Stimulated activated naive CD4-positive, alpha-beta T cell (primary cell): ENCODE measurements at regions not wholly inside any gene's neighbourhood (a gene's known extent, or its start where the extent isn't known, plus 50 kb on each side); places are given as distances from the start of the nearest gene placed in this dataset.
"Not testable (repeated sequence)": the region's sequence is repeated elsewhere in the genome, so short reads cannot be mapped to it uniquely, and the experiment has no call there.

ENCODE experiments used
- DNase-seq, 6 experiments: peaks; one replicate each; lab custom pipeline; 2025; lab: John Stamatoyannopoulos, UW

- DNase-seq = no peak
These were observed 148.7 kb downstream of the SOX4 start for GRCh38 chr6:21742238-21742660.

DNA sequence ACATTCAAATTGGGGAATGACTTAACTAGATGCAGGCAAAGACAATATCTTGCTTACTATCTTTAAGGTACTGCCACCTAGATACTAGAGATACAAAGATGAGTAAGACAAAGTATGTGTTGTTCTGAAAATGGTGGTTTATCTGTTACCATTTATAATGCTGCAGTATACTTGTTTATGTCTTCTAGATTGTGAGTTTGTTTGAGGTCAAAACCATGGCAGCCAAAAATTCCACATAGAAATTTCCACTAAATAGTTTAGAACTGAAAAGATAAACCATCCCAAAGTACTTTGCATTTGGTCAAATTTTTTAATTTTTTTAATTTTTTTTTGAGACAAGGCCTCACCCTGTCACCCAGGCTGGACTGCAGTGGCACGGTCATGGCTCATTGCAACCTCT, 150.8 kb downstream of the SOX4 start:
- no peak for DNase-seq

DNA sequence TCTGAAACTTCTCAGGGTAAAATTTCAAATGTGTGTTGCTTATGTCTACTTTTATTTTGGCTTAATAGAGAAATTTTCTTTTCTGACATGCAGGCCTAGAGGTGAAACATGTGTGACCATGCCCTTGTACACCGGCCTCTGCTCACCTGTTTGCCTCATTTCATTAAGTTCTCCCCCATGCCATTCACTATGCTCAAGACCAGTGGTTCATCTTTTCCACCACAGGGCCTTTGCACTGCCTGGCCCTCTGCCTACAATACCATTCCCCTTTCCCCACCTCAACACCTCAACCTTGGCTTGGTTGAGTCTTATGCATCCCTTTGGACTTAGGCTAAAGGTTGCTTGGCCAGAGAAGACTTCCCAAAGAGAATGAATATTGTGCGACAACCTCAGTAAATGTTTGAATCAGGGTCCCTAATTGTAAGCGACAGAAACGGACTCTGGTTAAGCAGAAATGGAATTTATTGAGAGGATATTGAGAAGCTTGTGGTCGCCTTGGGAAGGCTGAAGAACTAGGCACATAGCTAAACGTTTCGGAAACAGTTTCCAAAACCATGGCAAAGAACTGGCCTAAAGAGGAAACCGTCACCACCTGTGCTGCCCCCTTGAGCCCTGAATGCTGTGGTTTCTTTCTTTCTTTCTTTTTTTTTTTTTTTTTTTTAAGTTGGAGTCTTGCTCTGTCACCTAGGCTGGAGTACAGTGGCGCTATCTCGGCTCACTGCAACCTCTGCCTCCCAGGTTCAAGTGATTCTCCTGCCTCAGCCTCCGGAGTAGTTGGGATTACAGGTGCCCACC, 152.2 kb downstream of the SOX4 start:
- DNase-seq = no peak

DNA sequence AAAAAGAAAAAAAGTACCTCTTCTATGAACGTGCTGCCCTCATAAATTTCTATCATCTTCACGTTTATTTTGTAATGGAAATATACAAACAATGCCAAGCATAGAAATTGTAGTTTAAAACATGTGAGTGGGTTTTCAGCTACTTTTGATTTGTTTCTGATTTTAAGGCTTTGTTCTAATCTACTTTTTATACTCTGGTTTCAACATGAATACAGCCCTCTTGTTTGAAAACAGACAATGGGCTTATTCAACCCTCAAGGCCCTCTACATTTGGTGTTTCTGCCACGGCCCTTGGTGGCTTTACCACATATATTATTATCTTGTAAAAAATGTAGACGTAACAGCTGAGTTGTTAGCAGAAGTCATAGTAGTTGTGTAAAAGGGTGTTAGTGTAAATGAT, 153.9 kb downstream of the SOX4 start:
- no peak for DNase-seq

DNA sequence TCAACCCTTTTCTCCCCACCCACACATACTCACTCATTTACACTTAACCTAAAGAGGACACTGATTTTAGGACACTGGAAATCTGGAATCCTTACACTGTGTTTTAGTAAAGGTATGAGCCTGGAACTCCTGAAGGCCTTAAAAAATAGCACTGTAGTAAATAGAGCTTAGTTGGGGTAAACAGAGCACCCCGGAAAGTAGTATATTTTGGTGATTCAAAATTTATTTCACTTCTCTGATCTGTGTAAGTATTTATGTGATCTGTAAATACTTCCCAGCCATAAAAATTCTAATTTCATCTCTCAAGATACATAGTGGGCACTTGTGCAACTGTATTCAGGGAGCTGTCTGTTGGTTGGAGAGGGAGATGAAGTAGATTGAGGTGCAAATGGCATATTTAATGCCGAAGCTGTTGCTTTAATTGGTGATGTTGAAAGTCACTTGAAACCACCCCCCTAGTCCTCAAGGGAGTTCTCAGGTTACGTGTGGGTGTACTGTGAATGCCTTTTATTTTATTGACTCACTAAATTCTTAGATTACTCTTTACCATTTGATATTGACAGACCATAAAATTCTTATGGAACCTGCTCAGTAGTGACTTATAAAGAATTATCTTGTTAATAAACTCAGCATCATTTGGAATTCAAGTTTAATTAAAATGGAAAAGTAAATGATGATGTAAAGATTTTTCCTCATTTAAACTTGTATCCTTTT, 154.9 kb downstream of the SOX4 start:
- DNase-seq = no peak

GRCh38 chr6:21749754-21750153, 156.2 kb downstream of the SOX4 start:
- DNase-seq = no peak

DNA sequence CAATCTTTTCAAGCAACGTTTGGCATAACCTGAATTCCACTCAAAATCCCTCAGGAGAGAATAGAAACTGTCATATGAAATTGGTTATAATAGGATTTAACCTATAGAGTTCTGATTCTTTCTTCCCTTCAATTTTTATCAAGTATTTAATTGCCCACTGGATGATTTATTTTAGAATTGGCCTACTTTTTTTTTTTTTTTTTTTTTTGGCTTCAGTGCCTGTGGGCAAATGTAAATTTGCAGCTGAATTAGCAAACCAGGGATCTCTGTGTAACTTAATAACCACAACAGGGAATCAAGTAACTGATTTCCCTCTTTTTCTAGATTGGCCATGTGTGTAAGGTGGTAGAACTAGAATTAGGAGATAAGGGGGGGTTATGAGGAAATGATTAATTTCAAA, 157.0 kb downstream of the SOX4 start:
- DNase-seq = no peak

DNA sequence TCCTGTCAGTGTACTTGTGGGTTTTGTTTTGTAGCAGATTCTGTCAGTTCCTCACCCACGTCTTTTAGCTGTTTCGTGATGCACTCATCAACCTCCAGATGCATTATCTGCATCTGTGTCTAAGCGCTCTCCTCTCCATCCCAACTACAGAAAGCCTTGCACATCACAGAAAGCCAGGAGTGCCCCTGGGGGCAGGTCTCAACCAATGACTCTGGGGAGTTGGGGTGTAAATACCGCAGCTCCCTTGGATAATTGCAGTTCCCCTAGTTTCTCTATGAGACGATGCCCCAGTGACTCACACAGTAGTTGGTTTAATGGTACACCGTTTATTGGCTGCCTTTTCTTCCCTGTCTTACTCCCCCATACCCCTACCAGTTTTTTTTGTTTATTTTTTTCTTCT, 158.1 kb downstream of the SOX4 start:
- no peak for DNase-seq

DNA sequence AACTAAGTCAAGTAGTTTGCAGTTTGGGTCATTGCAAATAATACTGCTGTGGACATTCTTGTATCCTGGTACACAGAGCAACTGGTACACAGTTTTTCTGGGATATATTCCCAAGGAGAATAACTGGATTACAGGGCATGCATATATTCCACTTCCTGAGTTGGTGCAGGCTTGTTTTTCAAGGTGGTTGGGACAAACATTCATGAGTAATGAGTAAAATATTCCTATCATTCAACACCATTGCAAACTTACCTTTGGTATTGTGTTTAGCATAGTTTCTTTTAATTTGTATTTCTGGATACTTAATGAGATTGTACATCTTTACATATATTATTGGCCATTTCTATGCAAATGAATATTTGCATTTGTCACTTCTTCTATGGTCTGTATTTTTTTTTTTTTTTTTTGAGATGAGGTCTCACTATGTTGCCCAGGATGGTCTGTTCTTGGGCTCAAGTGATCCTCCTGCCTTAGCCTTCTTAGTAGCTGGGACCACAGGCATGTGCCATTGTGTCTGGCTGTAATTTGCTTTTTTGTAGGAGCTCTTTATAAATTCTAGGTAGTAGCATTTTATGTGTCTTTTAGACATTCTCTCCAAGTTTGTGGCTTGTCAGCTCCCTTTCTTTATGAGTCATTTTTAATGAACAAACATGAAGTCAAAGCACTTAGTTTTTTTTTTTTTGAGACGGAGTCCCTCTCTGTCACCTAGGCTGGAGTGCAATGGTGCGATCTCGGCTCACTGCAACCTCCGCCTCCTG, 158.7 kb downstream of the SOX4 start:
- DNase-seq = no peak

DNA sequence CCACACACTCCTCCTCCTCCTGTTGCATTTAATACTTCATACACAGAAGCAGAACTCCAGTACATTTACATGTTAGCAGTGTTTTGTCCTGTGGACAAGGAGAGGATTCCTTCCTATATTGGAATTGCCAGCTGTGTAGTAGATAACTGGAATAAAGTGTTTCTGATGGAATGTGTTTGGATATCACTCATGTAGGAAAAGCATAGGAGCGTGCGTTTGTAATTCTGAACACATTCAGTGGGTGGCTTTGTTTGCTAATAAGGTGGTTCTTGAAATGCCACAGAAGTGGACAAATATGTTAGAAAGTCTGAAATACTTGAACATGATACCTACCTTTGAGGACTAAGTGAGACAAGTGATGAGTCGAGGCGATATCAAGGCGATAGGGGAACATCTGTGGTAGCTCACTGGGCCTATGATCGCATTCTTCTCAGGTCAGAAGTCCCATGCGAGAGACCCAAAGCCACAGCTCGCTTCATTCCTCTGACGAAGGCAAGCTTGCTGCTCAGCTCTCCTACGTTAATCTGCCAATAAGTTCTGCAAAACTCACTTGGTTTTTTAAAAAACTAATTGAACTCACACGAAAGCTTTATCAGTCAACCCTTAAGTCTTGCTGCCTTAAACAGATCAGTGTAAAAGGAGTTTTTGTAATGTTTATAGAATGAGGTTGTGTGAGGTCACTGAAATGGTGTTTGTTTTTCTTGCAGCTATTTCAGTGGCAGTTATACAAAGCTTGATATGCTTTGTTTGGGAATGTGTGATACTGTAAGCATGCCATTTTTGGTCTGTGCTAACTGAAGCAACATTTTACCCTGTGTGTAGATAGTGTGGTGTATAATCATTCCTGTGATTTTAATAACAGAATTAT, 159.9 kb downstream of the SOX4 start:
- DNase-seq = no peak

GRCh38 chr6:21754891-21755290, 161.3 kb downstream of the SOX4 start:
- DNase-seq = no peak

GRCh38 chr6:21756487-21756886, 162.9 kb downstream of the SOX4 start:
- no peak for DNase-seq

GRCh38 chr6:21757392-21757791, 163.8 kb downstream of the SOX4 start:
- not testable (repeated sequence) for DNase-seq

GRCh38 chr6:21759721-21760120, 166.2 kb downstream of the SOX4 start:
- DNase-seq = no peak

DNA sequence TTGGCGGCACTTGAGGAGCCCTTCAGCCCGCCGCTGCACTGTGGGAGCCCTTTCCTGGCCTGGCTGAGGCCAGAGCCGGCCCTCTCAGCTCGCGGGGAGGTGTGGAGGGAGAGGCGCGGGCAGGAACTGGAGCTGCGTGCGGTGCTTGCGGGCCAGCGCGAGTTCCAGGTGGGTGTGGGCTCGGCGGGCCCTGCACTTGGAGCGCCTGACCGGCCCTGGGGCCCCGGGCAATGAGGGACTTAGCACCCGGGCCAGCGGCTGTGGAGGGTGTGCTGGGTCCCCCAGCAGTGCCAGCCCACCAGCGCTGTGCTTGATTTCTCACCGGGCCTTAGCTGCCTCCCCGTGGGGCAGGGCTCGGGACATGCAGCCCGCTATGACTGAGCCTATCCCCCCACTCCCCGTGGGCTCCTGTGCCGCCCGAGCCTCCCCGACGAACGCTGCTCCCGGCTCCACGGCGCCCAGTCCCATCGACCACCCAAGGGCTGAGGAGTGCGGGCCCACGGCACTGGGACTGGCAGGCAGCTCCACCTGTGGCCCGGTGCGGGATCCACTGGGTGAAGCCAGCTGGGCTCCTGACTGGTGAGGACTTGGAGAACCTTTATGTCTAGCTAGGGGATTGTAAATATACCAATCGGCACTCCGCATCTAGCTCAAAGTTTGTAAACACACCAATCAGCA, 167.6 kb downstream of the SOX4 start:
- DNase-seq = not testable (repeated sequence)

GRCh38 chr6:21764989-21765388, 171.4 kb downstream of the SOX4 start:
- DNase-seq = no peak

DNA sequence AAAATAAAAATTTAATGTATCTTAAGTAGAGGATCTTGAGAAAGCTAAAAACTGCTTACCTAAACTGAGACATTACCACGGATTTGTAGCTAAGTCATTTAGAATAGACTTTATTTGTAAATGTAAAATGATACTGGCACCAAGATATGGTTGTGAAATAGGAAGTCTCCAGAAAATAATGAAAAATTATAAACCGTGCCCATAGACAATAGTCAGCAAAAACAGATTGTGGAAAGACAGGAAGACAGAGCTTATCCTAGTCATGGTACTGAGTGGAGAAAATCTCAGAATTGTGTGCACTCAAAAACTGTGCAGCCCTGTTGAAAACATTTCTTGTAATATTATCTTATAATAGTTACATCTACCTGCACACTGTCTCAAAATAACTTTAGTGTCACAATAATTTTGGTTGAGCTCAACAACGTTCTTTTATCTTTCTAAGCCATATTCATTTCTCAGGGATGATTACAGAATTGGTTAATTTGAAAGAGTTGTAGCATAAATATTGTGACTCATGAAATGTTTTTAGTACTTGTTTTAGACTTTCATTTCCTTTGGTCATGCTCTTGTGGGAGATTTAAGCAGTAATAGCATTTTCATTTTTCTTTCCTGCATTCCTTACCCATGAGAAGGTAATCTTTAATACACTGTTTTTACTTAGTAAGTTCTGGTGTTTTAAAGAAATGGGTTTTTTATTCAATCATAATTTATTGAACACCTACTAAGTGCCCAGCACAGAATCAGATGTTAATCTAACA, 174.5 kb downstream of the SOX4 start:
- no peak for DNase-seq

DNA sequence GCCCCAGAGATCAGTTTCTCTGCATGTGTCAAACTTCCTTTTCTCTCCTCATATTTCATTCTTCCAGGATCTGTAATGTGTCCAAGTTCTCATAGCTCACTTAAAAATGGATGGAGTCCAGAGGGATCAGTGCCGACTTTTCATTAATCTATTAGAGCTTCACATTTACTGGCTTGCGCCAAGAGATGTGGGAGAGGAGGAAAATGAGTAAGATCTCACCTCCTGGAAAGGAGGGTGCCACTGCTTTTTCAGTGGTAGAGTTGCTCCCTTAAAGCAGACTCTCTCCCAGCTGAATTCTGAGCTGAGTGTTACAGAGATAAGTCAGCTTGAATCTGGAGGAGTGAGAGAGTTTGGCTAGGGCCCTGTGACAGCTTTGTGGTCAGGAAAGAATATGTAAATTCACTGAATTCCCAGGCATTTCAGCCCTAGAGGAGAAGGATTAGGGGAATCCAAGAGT, 175.9 kb downstream of the SOX4 start:
- DNase-seq = no peak

DNA sequence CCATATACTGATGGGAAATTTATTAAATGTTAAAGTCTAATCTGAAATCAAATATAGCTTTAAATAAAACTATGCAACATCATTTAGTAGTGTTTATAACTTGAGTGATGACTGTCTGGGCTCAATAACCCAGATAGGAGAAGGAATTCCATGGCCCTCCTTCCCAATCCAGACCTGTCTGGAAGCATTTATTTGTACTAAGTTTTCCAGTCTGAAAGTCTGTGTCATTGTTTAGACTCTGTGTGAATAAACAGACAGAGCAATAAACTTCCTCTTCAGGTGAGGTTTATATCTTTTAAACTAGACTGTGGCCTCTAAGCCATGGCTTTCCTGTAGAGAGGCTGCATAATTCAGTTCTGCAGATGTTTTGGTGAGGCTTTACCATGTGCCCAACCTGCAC, 176.4 kb downstream of the SOX4 start:
- DNase-seq = no peak

- no peak for DNase-seq
These were observed 178.2 kb downstream of the SOX4 start for GRCh38 chr6:21771626-21772320.
